ENCODE measurements at regions not wholly inside any gene's neighbourhood (a gene's known extent, or its start where the extent isn't known, plus 50 kb on each side); places are given as distances from the start of the nearest gene placed in this dataset.

- in situ Hi-C loops (cut with MboI; ENCODE audit: low sequenced_read_pairs) (no loop called here), intact Hi-C loops (cut with micrococcal nuclease) (no loop called here), dilution Hi-C loops (cut with HindIII; ENCODE audit: low sequenced_read_pairs, unreplicated experiment) (no loop called here)
- Histone ChIP-seq H3K36me3 (ENCODE audit: control insufficient read depth, insufficient read depth, low read length) (no peaks in the 10 kb centered on the region), H3K4me3 (ENCODE audit: insufficient read depth, low read depth, low read length) (no peak overlapping the region), H3K9me1 (ENCODE audit: insufficient read depth, low read length) (no peaks in the 10 kb centered on the region), H3K18ac (ENCODE audit: low read depth, low read length) (no peak overlapping the region), H3K14ac (replicated peaks; ENCODE audit: low read depth, low read length) (no peak overlapping the region), H3K27ac (ENCODE audit: insufficient read depth, low read length) (no peak overlapping the region), H3K4ac (ENCODE audit: low read depth, low read length) (no peak overlapping the region), H2BK120ac (ENCODE audit: low read depth, low read length) (no peak overlapping the region), H2AK5ac (ENCODE audit: low read depth, low read length) (no peak overlapping the region), H4K91ac (ENCODE audit: insufficient read depth, low read depth, low read length) (no peak overlapping the region), H2BK15ac (ENCODE audit: low read depth, low read length) (no peak overlapping the region), H3K27me3 (ENCODE audit: control insufficient read depth, insufficient read depth, low read length) (no peaks in the 10 kb centered on the region), H2AFZ (replicated peaks; ENCODE audit: low read length, poor library complexity) (no peak overlapping the region), H2BK20ac (ENCODE audit: low read depth, low read length) (no peak overlapping the region), H3K79me1 (ENCODE audit: low read depth in 1 of 2, low read length in 2 of 2) (no peaks in the 10 kb centered on the region), H3K9ac (ENCODE audit: low read depth, low read length) (no peak overlapping the region), H3K4me2 (ENCODE audit: low read depth, low read length) (no peak overlapping the region), H3K9me3 (ENCODE audit: control insufficient read depth, insufficient read depth, low read length) (peaks cover 21% of the 10 kb centered on the region), H4K20me1 (ENCODE audit: insufficient read depth, low read length) (no peaks in the 10 kb centered on the region), H4K5ac (ENCODE audit: low read depth, low read length) (no peak overlapping the region), H2AK9ac (replicated peaks; ENCODE audit: low read depth, low read length, poor library complexity) (no peak overlapping the region), H3K4me1 (ENCODE audit: control insufficient read depth, insufficient read depth, low read length) (no peaks in the 10 kb centered on the region), H3K56ac (ENCODE audit: extremely low read depth, insufficient read depth, low read length) (no peak overlapping the region), H2BK5ac (ENCODE audit: low read depth, low read length, poor library complexity, severe bottlenecking) (peak overlapping the region; percentile 30), H4K8ac (ENCODE audit: low read depth in 2 of 2, low read length in 2 of 2) (no peak overlapping the region), H3K23ac (ENCODE audit: low read depth, low read length) (no peak overlapping the region)
- no peak for TF ChIP-seq USF2 (IDR thresholded peaks at IDR 0.05; ENCODE audit: low read depth, low read length)
- no peak for TF ChIP-seq CTCF (conservative IDR thresholded peaks at IDR 0.05; ENCODE audit: low read depth, low read length)
- TF ChIP-seq CHD1 (IDR thresholded peaks at IDR 0.05; ENCODE audit: low read depth, low read length): no peak
- no peak for TF ChIP-seq RFX5 (IDR thresholded peaks at IDR 0.05; ENCODE audit: low read depth, low read length)
- no peak for TF ChIP-seq ELK1 (IDR thresholded peaks at IDR 0.05; ENCODE audit: borderline replicate concordance, low read depth, low read length)
- TF ChIP-seq CEBPB (IDR thresholded peaks at IDR 0.05; ENCODE audit: low read depth, low read length): no peak
- TF ChIP-seq RAD21 (IDR thresholded peaks at IDR 0.05; ENCODE audit: low read length): no peak
- no peak for TF ChIP-seq NFE2L2 (IDR thresholded peaks at IDR 0.05; ENCODE audit: low read depth, low read length)
- CTCF ChIA-PET: no interaction called here
- POLR2A ChIA-PET (ENCODE audit: unreplicated experiment): no interaction called here
- WGBS, 2 experiments (ENCODE audit: extremely low coverage in 2 of 2, insufficient read length in 1 of 2): 69% methylated on average over 2 of the region's 7 CpGs; no CpG with 5 or more reads in 1 of the 2 experiments
- BruUV-seq (replicated peaks): no TSS peak
- no peak for DNase-seq
- no peak for ATAC-seq (ENCODE audit: low read depth)
Observed at GRCh38 chr2:106724301-106724794, 161.6 kb downstream of the ST6GAL2 start.

Data from IMR-90 (cell line).